Superior temporal gyrus (tissue), 1 donor: ENCODE measurements at regions not wholly inside any gene's neighbourhood (a gene's known extent, or its start where the extent isn't known, plus 50 kb on each side); places are given as distances from the start of the nearest gene placed in this dataset.

ENCODE experiments used
- DNase-seq: peaks from one replicate; pipeline ENCODE4 v3.0.0-alpha.2; 2016; ENCODE audit errors: extremely low spot score

DNA sequence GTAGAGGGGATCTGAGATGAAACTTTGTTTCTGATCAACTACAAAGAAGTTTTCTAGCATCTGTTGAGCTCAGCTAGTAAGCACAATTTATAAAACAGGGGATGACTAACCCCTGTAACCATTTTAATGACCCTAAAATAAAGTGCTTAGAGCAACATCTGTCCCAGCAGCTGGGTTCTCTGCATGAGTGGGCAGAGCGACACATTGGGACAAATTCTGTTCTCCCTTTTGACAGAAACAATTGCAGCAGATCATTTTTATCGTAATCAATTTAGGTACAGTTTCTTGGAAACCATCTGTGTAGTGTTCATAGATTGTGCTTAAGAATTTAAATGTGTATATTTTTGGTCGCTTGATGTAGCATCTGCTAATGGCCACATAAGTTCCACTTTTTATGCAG lies 678.0 kb downstream of the RNF144A start:
- DNase-seq, result no peak

DNA sequence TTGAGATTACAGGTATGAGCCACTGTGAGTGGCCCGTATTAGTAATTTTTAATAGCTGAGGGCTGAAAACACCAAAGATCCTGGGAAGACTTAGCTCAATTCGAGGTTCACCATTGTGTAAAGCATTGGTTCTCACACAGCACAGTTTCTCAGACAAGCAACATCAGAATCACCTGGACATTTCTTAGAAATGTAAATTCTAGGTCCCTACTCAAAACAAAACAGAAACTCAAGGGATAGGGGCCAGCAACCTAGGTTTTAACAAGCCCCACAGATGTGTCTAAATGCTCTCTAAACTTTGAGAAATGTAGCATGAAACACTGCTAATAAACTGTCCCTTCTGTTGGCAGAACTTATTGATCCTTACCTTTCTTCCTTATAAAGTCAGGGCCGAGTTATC lies 681.2 kb downstream of the RNF144A start:
- no peak for DNase-seq

DNA sequence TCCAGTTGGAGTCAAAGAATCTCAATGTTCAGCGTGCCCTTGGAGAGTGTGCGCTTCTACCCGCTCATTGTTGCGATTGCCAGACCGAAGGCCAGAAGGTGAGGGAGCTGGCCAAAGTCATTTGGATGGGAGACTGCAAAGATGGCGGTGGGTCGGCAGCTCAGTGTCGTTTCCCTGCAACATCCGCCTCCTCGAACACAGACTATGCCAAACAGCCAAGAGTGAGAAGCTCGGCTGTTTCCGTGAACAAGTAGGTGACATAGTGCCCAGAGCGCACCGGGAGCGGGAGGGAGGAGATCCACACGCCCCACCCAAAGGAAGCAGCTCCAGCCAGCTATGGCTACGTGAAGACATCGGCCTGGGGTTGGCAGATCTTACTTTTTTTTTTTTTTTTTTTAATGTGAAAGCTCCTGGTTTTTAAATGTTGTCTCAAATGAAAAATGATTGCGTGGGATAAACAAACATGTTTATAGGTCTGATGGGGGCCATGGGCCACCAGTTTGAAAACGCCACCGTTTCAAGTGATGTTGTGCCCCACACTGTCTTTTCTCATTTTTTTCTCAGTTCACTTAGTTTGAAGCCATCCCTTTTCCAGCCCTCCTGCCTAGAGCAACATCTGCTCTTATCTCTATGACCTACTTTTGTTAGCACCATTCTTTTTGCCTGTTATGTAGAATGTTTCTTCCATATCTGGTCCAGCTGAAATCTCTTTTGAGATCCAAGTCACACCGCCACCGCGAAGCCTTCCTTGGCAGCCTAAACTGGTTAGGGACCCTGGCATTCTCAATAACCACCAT lies 682.4 kb downstream of the RNF144A start:
- DNase-seq, result no peak

DNA sequence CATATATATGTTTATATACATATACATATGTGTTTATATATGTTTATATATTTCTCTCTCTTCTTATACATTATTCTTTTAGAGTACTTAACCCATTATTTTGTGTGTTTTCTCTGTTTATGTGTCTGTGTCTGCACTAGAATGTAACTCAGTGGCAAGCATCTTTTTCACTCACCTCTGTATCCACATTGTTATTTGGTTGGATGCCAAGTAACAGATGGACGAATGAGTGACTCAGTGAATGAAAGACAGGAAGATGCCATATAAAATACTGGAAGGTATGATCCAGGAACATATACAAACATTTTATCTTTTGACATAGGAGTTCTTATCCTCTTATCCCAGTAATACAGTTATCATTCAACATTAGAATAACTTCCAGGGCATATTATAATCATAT lies 684.8 kb downstream of the RNF144A start:
- DNase-seq, result no peak

DNA sequence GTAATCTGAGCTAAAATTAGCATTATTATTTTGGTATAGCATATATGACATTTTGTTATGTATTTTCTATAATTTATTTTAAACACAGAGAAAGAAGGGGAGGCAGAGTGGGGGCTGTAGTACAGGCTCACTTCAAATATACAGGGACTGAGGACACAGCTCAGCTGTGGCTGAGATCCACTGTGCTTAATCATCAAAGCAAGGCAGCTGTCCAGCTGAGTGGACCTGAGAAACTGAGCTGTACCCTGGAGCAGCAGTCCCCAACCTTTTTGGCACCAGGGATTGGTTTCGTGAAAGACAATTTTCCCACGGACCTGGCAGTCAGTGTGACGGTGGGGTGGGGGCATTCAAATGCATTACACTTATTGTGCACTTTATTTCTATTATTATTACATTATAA lies 687.2 kb downstream of the RNF144A start:
- DNase-seq, result no peak

GRCh38 chr2:7607441-7608173 lies 690.4 kb downstream of the RNF144A start:
- no peak for DNase-seq

DNA sequence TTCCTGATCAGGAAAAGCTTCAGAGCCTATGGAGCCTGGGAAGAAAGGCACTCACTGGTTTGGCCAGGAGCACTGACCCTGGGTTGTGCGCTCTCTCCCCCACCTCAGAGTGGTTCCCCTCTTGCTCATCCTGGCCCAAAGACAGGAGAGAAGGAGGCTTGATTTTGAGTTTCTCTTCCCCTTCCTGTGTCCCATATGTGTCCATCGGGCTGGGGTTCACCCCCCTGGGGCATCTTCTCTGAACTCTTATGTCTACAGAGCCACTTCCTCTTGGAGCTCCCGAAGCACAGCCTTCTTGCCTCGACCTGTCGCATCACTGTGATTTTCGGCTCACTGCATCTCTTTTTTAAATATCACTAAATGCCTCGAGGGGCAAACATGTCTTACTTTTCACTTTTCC lies 692.3 kb downstream of the RNF144A start:
- no peak for DNase-seq

GRCh38 chr2:7609974-7610373 lies 692.8 kb downstream of the RNF144A start:
- peak; percentile 20 for DNase-seq

- no peak for DNase-seq
These were observed 694.5 kb downstream of the RNF144A start for GRCh38 chr2:7611750-7612149.

GRCh38 chr2:7612969-7613368 lies 695.8 kb downstream of the RNF144A start:
- no peak for DNase-seq

DNA sequence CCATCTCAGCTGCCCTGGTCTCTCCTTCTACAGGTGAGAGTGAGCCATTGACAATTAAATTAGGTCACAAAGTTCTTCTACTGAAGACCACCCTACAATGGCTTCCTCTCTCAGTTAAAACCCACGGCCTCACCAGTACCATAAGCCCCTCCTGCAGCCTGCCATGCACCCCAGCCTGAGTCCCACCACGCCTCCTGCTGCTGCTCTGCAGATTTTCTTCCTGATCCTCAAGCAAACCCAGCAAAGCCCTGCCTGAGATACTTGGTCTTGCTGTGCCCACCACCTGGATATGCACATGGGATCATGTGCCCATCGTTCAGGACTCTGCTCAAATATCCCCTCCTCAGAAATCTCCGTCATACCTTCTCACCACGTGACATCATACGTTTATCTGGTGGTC lies 696.6 kb downstream of the RNF144A start:
- no peak for DNase-seq

GRCh38 chr2:7618031-7618430 lies 700.8 kb downstream of the RNF144A start:
- no peak for DNase-seq

DNA sequence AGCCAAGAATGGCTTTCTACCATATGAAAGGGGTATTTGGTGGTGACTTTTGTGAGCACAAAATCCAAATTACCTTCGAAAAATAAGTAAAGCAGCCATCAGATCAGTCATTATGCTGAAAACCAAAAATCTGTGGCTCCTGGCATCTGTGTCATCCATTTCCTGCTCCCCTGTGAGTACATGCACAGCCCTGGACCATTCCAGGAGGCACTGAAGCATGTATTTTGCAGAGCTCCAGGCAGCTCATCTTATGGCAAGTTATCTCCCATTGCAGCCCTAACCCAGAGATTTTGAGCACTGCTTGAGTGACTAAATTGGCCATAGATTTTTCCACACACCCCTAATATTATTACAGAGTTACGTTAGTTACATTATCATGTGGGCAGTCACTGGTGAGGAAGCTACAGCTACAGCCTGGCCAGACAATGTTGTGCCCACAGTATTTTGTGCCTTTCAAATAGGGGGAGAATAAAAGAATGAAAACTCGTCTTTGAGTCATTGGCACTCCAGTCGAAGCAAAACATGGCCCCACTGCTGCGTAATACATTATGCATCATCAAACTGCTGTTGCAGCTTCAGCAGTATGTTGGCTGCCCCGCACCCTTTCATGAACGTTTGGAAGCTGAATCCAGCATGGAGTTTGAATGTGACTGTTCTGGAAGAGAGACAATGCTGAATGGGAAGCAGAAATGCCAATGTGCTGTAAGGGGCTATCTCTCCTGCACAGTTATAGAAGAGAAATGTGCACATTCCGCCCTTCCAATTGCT lies 702.2 kb downstream of the RNF144A start:
- DNase-seq, result no peak

DNA sequence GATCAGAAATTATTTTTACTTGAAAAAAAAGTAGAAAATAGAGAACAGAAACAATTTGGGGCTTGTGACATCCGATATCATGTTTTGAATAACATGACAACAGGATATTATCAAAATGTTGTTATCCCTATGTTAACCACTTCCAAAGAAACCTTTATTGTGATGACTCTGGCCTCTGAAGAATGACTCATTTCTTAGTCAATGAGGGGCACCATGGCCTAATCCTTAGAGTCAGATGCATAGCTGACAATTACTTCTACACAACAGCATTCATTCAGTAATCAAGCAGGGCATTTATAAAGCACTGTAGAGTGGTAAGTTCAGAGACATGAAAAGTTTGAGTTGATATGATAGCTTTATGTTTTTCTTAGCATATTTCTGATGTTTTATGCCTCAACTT lies 703.0 kb downstream of the RNF144A start:
- no peak for DNase-seq

GRCh38 chr2:7621018-7621814 lies 704.0 kb downstream of the RNF144A start:
- DNase-seq, result no peak

GRCh38 chr2:7625392-7626138 lies 708.4 kb downstream of the RNF144A start:
- DNase-seq, result no peak

- DNase-seq, result no peak
These were observed 708.9 kb downstream of the RNF144A start for GRCh38 chr2:7626139-7626537.

DNA sequence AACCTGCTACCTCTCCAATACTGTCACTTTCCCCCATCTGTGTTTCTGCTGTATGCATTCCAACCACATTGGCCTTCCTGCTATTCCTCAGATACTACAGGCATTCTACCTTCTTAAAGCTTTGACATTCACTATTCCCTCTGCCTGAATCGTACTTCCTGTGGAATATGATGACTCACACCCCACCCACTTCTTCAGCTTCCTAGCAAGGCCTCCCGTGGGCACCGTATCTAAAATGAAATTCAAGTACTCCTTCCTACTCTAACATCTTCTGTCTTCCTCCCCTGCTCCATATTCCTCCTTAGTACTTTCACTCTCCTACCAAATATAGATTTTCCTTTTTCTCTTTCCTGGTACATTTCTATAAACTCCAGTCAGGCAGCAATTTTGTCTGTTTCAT lies 710.4 kb downstream of the RNF144A start:
- peak; percentile 58 for DNase-seq

GRCh38 chr2:7632420-7632819 lies 715.2 kb downstream of the RNF144A start:
- DNase-seq, result no peak

DNA sequence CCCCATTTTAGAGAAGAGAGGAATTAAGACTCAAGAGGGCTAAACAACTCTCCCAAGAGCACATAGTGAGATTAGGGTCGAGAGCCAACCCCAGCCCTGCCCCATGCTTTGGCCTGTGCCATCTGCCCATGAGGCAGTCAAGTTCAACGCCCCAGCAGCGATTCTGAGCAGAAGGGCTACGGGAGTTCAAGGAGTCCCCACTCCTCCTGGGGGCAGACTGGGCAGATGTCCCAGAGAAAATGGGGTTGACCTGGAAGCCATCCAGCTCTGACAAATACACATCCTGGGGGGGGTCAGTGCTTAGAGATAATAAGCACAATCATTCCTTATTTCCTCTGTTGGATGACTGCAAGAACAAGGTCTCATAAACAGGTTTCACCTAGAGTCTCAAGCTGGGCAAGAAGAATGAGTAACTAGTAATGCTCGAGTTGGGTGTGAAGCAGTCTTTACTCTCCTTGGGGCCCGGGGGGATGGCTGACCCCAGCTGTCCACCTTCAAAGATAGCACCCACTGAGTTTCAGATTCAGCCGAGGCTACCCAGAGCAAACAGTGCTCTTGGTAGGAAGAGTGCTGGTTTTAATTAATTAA lies 716.4 kb downstream of the RNF144A start:
- no peak for DNase-seq

GRCh38 chr2:7634409-7634808 lies 717.2 kb downstream of the RNF144A start:
- DNase-seq, result no peak
